Immature natural killer cell (primary cell): ENCODE measurements at regions not wholly inside any gene's neighbourhood (a gene's known extent, or its start where the extent isn't known, plus 50 kb on each side); places are given as distances from the start of the nearest gene placed in this dataset.
"Not testable (repeated sequence)": the region's sequence is repeated elsewhere in the genome, so short reads cannot be mapped to it uniquely, and the experiment has no call there.

ENCODE experiments used
- DNase-seq, 3 donors: peaks; one replicate each; pipeline ENCODE4 v3.0.0; 2022; ENCODE audit warnings: mixed read lengths in 1 of 3
- H3K27ac Mint-ChIP-seq, 6 donors: one replicate each; pipeline ENCODE4 v1.8.0; 2020; ENCODE audit warnings: mixed read lengths in 6 of 6, mild to moderate bottlenecking in 5 of 6, inconsistent platforms in 4 of 6, moderate library complexity in 3 of 6
- H3K27me3 Mint-ChIP-seq, 3 donors: one replicate each; pipeline ENCODE4 v1.8.0; 2020 to 2021; ENCODE audit warnings: low read depth in 3 of 3, mild to moderate bottlenecking in 3 of 3, mixed read lengths in 3 of 3, moderate library complexity in 3 of 3, inconsistent platforms in 1 of 3
- H3K36me3 Mint-ChIP-seq, 3 donors: one replicate each; pipeline ENCODE4 v1.8.0; 2020; ENCODE audit warnings: mixed read lengths in 3 of 3, inconsistent platforms in 2 of 3, mild to moderate bottlenecking in 2 of 3
- H3K4me1 Mint-ChIP-seq, 2 donors: one replicate each; pipeline ENCODE4 v1.8.0; 2020; ENCODE audit warnings: inconsistent platforms in 2 of 2, mild to moderate bottlenecking in 2 of 2, mixed read lengths in 2 of 2, moderate library complexity in 1 of 2
- H3K4me3 Mint-ChIP-seq, 5 donors: one replicate each; pipeline ENCODE4 v1.8.0; 2020; ENCODE audit warnings: mild to moderate bottlenecking in 5 of 5, mixed read lengths in 5 of 5, inconsistent platforms in 3 of 5, moderate library complexity in 3 of 5
- H3K9me3 Mint-ChIP-seq, 6 donors: one replicate each; pipeline ENCODE4 v1.8.0; 2020; ENCODE audit warnings: mild to moderate bottlenecking in 6 of 6, mixed read lengths in 6 of 6, inconsistent platforms in 4 of 6, moderate library complexity in 3 of 6

GRCh38 chr2:238710787-238711186 lies 137.1 kb upstream of the TWIST2 start:
- Mint-ChIP-seq H3K9me3 (no peaks in the 10 kb centered on the region), H3K4me3 (no peak overlapping the region), H3K4me1 (no peaks in the 10 kb centered on the region), H3K27ac (no peak overlapping the region), H3K27me3 (peaks cover 0 to 11% (median 2%) of the 10 kb centered on the region in 3 donors), H3K36me3 (no peaks in the 10 kb centered on the region)
- DNase-seq = no peak

GRCh38 chr2:238711346-238711745 lies 136.5 kb upstream of the TWIST2 start:
- no peak overlapping the region for H3K27ac Mint-ChIP-seq
- H3K9me3 Mint-ChIP-seq = no peaks in the 10 kb centered on the region
- no peak for DNase-seq
- no peak overlapping the region for H3K4me3 Mint-ChIP-seq
- no peaks in the 10 kb centered on the region for H3K4me1 Mint-ChIP-seq
- no peaks in the 10 kb centered on the region for H3K36me3 Mint-ChIP-seq
- H3K27me3 Mint-ChIP-seq = peaks cover 0 to 11% (median 2%) of the 10 kb centered on the region in 3 donors

GRCh38 chr2:238712011-238712410 lies 135.9 kb upstream of the TWIST2 start:
- Mint-ChIP-seq H3K4me3 (no peak overlapping the region), H3K36me3 (no peaks in the 10 kb centered on the region), H3K4me1 (no peaks in the 10 kb centered on the region), H3K27me3 (peaks cover 2 to 11% (median 4%) of the 10 kb centered on the region in 3 donors), H3K9me3 (no peaks in the 10 kb centered on the region), H3K27ac (no peak overlapping the region)
- no peak for DNase-seq

GRCh38 chr2:238713198-238713826 lies 134.6 kb upstream of the TWIST2 start:
- Mint-ChIP-seq H3K27me3 (peaks cover 2 to 14% (median 4%) of the 10 kb centered on the region in 3 donors), H3K9me3 (no peaks in the 10 kb centered on the region), H3K4me1 (no peaks in the 10 kb centered on the region), H3K36me3 (no peaks in the 10 kb centered on the region), H3K27ac (no peak overlapping the region), H3K4me3 (no peak overlapping the region)
- no peak for DNase-seq

GRCh38 chr2:238714038-238714528 lies 133.8 kb upstream of the TWIST2 start:
- H3K9me3 Mint-ChIP-seq = no peaks in the 10 kb centered on the region
- no peak overlapping the region for H3K27ac Mint-ChIP-seq
- H3K27me3 Mint-ChIP-seq = peaks cover 2 to 14% (median 4%) of the 10 kb centered on the region in 3 donors
- no peaks in the 10 kb centered on the region for H3K4me1 Mint-ChIP-seq
- DNase-seq = no peak
- no peak overlapping the region for H3K4me3 Mint-ChIP-seq
- no peaks in the 10 kb centered on the region for H3K36me3 Mint-ChIP-seq

GRCh38 chr2:238716171-238716570 lies 131.7 kb upstream of the TWIST2 start:
- Mint-ChIP-seq H3K9me3 (no peaks in the 10 kb centered on the region), H3K36me3 (no peaks in the 10 kb centered on the region), H3K27ac (no peak overlapping the region), H3K27me3 (peaks cover 2 to 19% (median 2%) of the 10 kb centered on the region in 3 donors), H3K4me3 (no peak overlapping the region), H3K4me1 (no peaks in the 10 kb centered on the region)
- no peak for DNase-seq

- H3K27me3 Mint-ChIP-seq = peaks cover 2 to 20% (median 2%) of the 10 kb centered on the region in 3 donors
- DNase-seq = no peak
- no peaks in the 10 kb centered on the region for H3K4me1 Mint-ChIP-seq
- H3K36me3 Mint-ChIP-seq = no peaks in the 10 kb centered on the region
- H3K27ac Mint-ChIP-seq = no peak overlapping the region
- no peak overlapping the region for H3K4me3 Mint-ChIP-seq
- no peaks in the 10 kb centered on the region for H3K9me3 Mint-ChIP-seq
Measured at GRCh38 chr2:238716585-238716984, 131.3 kb upstream of the TWIST2 start.

- Mint-ChIP-seq H3K27me3 (peaks cover 2 to 18% (median 2%) of the 10 kb centered on the region in 3 donors), H3K4me1 (no peaks in the 10 kb centered on the region), H3K36me3 (no peaks in the 10 kb centered on the region), H3K9me3 (peaks cover 0 to 2% (median 0%) of the 10 kb centered on the region in 6 donors), H3K4me3 (no peak overlapping the region), H3K27ac (no peak overlapping the region)
- DNase-seq = no peak
Measured at GRCh38 chr2:238717084-238717483, 130.8 kb upstream of the TWIST2 start.

- peaks cover 0 to 2% (median 0%) of the 10 kb centered on the region in 6 donors for H3K9me3 Mint-ChIP-seq
- peaks cover 2 to 18% (median 2%) of the 10 kb centered on the region in 3 donors for H3K27me3 Mint-ChIP-seq
- H3K4me3 Mint-ChIP-seq = no peak overlapping the region
- no peaks in the 10 kb centered on the region for H3K36me3 Mint-ChIP-seq
- no peak overlapping the region for H3K27ac Mint-ChIP-seq
- DNase-seq = no peak
- no peaks in the 10 kb centered on the region for H3K4me1 Mint-ChIP-seq
Measured at GRCh38 chr2:238719641-238720040, 128.2 kb upstream of the TWIST2 start.

- Mint-ChIP-seq H3K4me3 (no peak overlapping the region), H3K9me3 (peaks cover 0 to 2% (median 0%) of the 10 kb centered on the region in 6 donors), H3K27me3 (peaks cover 2 to 21% (median 4%) of the 10 kb centered on the region in 3 donors), H3K27ac (no peak overlapping the region), H3K36me3 (no peaks in the 10 kb centered on the region), H3K4me1 (no peaks in the 10 kb centered on the region)
- DNase-seq = peak in 2 of 3 donors; percentile 9 to 11
Measured at GRCh38 chr2:238720232-238720672, 127.6 kb upstream of the TWIST2 start.

- Mint-ChIP-seq H3K4me1 (no peaks in the 10 kb centered on the region), H3K27ac (no peak overlapping the region), H3K4me3 (no peak overlapping the region), H3K9me3 (peaks cover 0 to 2% (median 0%) of the 10 kb centered on the region in 6 donors), H3K27me3 (peaks cover 0 to 18% (median 5%) of the 10 kb centered on the region in 3 donors), H3K36me3 (no peaks in the 10 kb centered on the region)
- no peak for DNase-seq
Measured at GRCh38 chr2:238722181-238722580, 125.7 kb upstream of the TWIST2 start.

GRCh38 chr2:238722883-238723282 lies 125.0 kb upstream of the TWIST2 start:
- no peaks in the 10 kb centered on the region for H3K36me3 Mint-ChIP-seq
- DNase-seq = no peak
- H3K27ac Mint-ChIP-seq = no peak overlapping the region

GRCh38 chr2:238723740-238724320 lies 124.1 kb upstream of the TWIST2 start:
- H3K27me3 Mint-ChIP-seq = peaks cover 0 to 17% (median 5%) of the 10 kb centered on the region in 3 donors
- H3K27ac Mint-ChIP-seq, H3K9me3 Mint-ChIP-seq, DNase-seq, H3K36me3 Mint-ChIP-seq, H3K4me1 Mint-ChIP-seq, H3K4me3 Mint-ChIP-seq: not testable (repeated sequence)

More at GRCh38 chr2:238722883-238723282, 125.0 kb upstream of the TWIST2 start:
- peaks cover 0 to 17% (median 5%) of the 10 kb centered on the region in 3 donors for H3K27me3 Mint-ChIP-seq
- peaks cover 0 to 2% (median 0%) of the 10 kb centered on the region in 6 donors for H3K9me3 Mint-ChIP-seq
- no peaks in the 10 kb centered on the region for H3K4me1 Mint-ChIP-seq
- no peak overlapping the region for H3K4me3 Mint-ChIP-seq

GRCh38 chr2:238724728-238725127 lies 123.2 kb upstream of the TWIST2 start:
- peaks cover 0 to 16% (median 5%) of the 10 kb centered on the region in 3 donors for H3K27me3 Mint-ChIP-seq
- H3K27ac Mint-ChIP-seq = no peak overlapping the region
- H3K9me3 Mint-ChIP-seq = peaks cover 0 to 2% (median 0%) of the 10 kb centered on the region in 6 donors
- H3K36me3 Mint-ChIP-seq = no peaks in the 10 kb centered on the region
- no peak for DNase-seq
- no peaks in the 10 kb centered on the region for H3K4me1 Mint-ChIP-seq
- no peak overlapping the region for H3K4me3 Mint-ChIP-seq
